ENCODE measurements at regions not wholly inside any gene's neighbourhood (a gene's known extent, or its start where the extent isn't known, plus 50 kb on each side); places are given as distances from the start of the nearest gene placed in this dataset.

DNA sequence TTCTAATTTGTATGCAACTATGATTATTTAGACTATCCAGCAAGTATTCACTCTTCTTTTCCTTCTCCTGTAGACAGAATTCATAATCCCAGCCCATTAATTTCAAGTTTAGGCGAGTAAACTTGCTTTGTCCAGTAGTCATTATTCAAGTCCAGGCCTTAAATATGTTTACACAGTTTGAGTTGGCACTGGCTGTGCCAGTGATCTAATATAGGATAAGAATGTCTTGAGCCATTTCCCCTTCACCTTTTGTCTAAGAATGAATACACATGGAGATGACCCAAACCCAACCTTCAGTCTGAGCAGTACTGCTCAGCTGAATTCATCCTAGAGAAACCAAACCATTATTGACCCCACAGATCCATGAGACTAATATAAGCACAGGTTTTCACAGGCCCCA, 930.4 kb upstream of the CDH8 start:
- Histone ChIP-seq H3K27me3 (ENCODE audit: insufficient read depth, low read length) (no peaks in the 10 kb centered on the region), H3K23me2 (ENCODE audit: insufficient read length, low read depth, low read length, poor library complexity, severe bottlenecking) (no peaks in the 10 kb centered on the region), H3K9me3 (ENCODE audit: control insufficient read depth, low read depth, low read length) (no peaks in the 10 kb centered on the region), H4K20me1 (ENCODE audit: control insufficient read depth, insufficient read depth, insufficient read length) (no peaks in the 10 kb centered on the region), H3K79me2 (ENCODE audit: insufficient read depth, low read length) (no peaks in the 10 kb centered on the region), H2BK120ac (ENCODE audit: low read depth, low read length, poor library complexity, severe bottlenecking) (no peak overlapping the region), H3K23ac (ENCODE audit: insufficient read length, low read depth, low read length) (no peak overlapping the region), H2BK20ac (ENCODE audit: low read depth, low read length, poor library complexity, severe bottlenecking) (no peak overlapping the region), H3K79me1 (ENCODE audit: insufficient read depth, low read depth, low read length, poor library complexity, severe bottlenecking) (no peaks in the 10 kb centered on the region), H3K18ac (ENCODE audit: insufficient read length, low read depth, low read length) (no peak overlapping the region), H2AK5ac (ENCODE audit: insufficient read length, low read length) (no peak overlapping the region), H2BK15ac (ENCODE audit: low read depth, low read length) (no peak overlapping the region), H3K4ac (ENCODE audit: low read depth, low read length) (no peak overlapping the region), H3K4me2 (ENCODE audit: insufficient read depth, insufficient read length, low read length) (no peak overlapping the region), H3K27ac (ENCODE audit: insufficient read length, low read depth, low read length) (no peak overlapping the region), H3K14ac (ENCODE audit: insufficient read depth, low read length) (no peak overlapping the region), H2BK12ac (ENCODE audit: insufficient read length, low read depth, low read length) (no peak overlapping the region), H3K9ac (ENCODE audit: extremely low read depth, insufficient read length, low read length) (no peak overlapping the region), H2AFZ (ENCODE audit: low read length) (no peak overlapping the region), H4K8ac (replicated peaks; ENCODE audit: insufficient read length, low read depth, low read length) (no peak overlapping the region), H4K91ac (ENCODE audit: insufficient read length, low read depth, low read length) (no peak overlapping the region), H4K5ac (ENCODE audit: insufficient read length, low read depth, low read length) (no peak overlapping the region), H3T11ph (ENCODE audit: low read length) (no peak overlapping the region), H2BK5ac (ENCODE audit: insufficient read length, low read length) (no peak overlapping the region), H3K4me1 (ENCODE audit: insufficient read depth, low read length) (no peaks in the 10 kb centered on the region), H3K56ac (ENCODE audit: insufficient read length, low read depth, low read length) (no peak overlapping the region)
- WGBS (ENCODE audit: extremely low coverage, insufficient read length, low lambda C conversion rate) = no CpG with 5 or more reads among the region's 1 CpG
- Mint-ChIP-seq H3K36me3 (ENCODE audit: insufficient read depth in 1 of 3, low read depth in 3 of 3) (peaks cover 0 to 5% (median 0%) of the 10 kb centered on the region in 3 experiments; a peak in 1 of 7 replicates), H3K9me3 (no peaks in the 10 kb centered on the region; a peak in 1 of 5 replicates), H3K4me1 (no peaks in the 10 kb centered on the region), H3K4me3 (no peak overlapping the region), H3K27me3 (ENCODE audit: low read depth) (no peaks in the 10 kb centered on the region), H3K27ac (no peak overlapping the region)
- DNase-seq = no peak
- TF ChIP-seq, protein P1, sequence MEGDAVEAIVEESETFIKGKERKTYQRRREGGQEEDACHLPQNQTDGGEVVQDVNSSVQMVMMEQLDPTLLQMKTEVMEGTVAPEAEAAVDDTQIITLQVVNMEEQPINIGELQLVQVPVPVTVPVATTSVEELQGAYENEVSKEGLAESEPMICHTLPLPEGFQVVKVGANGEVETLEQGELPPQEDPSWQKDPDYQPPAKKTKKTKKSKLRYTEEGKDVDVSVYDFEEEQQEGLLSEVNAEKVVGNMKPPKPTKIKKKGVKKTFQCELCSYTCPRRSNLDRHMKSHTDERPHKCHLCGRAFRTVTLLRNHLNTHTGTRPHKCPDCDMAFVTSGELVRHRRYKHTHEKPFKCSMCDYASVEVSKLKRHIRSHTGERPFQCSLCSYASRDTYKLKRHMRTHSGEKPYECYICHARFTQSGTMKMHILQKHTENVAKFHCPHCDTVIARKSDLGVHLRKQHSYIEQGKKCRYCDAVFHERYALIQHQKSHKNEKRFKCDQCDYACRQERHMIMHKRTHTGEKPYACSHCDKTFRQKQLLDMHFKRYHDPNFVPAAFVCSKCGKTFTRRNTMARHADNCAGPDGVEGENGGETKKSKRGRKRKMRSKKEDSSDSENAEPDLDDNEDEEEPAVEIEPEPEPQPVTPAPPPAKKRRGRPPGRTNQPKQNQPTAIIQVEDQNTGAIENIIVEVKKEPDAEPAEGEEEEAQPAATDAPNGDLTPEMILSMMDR (conservative IDR thresholded peaks at IDR 0.05) = no peak

All from H9 (cell line).